Tongue (tissue), 1 donor: ENCODE measurements at regions not wholly inside any gene's neighbourhood (a gene's known extent, or its start where the extent isn't known, plus 50 kb on each side); places are given as distances from the start of the nearest gene placed in this dataset.
A peak's percentile ranks its signal among the peaks of the same experiment; 100 is the strongest.

Experiments
- DNase-seq: peaks from one replicate; pipeline ENCODE4 v3.0.0-alpha.2; 2015

- DNase-seq = no peak
Observed at GRCh38 chr1:208851366-208851765, 607.2 kb upstream of the PLXNA2 start.

- no peak for DNase-seq
Observed at GRCh38 chr1:208852911-208853310, 608.7 kb upstream of the PLXNA2 start.

DNA sequence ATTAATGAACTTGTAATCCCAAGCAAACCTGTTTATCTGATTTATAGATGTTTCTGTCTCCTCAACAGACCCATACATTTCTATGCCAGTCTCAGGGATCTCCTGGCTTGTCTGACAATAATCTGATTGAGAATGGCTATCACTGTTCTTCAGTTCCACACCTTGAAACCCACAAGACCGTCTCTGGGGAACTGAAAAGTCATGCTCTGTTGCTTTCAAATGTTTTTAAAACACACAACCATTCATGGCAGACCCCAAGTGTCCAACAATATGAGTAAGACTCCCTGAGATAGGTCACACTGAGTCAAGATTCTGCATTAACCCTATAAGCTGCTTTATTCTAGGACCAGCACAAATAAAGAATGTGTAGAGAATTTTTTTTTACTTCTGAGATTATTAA lies 611.2 kb upstream of the PLXNA2 start:
- no peak for DNase-seq

DNA sequence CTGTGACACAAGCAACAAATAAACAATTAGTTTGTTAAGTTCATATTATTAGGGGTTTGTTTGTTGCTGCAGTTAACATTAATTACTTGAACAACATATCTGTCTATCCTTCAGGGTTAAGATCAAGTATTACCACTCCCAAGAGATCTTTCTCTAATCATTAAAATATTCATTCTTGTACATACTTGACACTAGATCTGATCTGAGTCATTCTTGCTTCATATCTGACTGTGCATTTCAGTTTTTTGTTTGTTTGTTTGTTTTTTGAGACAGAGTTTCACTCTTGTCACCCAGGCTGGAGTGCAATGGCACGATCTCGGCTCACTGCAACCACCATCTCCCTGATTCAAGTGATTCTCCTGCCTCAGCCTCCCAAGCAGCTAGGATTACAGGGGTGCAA lies 613.3 kb upstream of the PLXNA2 start:
- DNase-seq = no peak

DNA sequence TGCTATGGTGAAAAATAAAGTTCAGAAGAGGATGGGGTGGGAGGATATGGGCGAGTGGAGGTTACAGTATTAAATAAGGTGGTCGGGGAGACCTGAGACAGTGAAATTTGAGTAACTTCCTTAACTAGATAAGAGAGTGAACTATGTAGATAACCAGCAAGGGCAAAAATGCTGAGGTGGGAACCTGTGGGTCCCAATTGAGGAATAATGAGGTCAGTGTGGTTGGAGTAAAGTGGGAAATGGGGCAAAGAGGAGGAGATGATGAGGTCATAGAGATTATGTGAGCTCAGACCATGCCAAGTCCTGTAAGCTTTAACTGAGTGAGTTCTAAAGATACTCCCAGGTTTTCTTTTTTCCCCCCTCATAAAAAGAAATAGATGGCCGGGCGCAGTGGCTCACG lies 614.6 kb upstream of the PLXNA2 start:
- DNase-seq = no peak

GRCh38 chr1:208864366-208864965 lies 620.3 kb upstream of the PLXNA2 start:
- DNase-seq = no peak

GRCh38 chr1:208866386-208866955 lies 622.3 kb upstream of the PLXNA2 start:
- peak; percentile 80 for DNase-seq

- DNase-seq = no peak
Observed at GRCh38 chr1:208868554-208868953, 624.4 kb upstream of the PLXNA2 start.

- no peak for DNase-seq
Observed at GRCh38 chr1:208874915-208875314, 630.7 kb upstream of the PLXNA2 start.

GRCh38 chr1:208879022-208879421 lies 634.8 kb upstream of the PLXNA2 start:
- DNase-seq = no peak

- DNase-seq = no peak
Observed at GRCh38 chr1:208880433-208881100, 636.4 kb upstream of the PLXNA2 start.

DNA sequence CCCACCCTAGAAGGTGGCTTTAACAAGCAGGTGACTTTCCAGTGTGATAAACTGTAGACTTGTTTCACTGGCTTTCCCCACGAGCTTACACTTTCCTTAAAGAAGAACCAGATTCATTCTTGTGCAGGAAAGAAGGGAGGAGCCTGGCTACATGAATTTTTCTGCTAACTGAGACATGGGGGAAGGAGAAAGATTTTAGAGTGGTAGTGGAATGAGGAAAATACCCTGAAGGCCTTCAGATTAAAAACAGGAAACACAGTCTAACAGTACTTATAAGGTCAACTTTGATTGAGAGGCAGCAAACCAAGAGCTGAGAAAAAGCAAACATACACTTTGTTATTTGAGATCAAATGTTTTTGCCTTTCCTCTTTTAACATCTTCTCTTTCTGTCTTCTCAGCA lies 640.9 kb upstream of the PLXNA2 start:
- no peak for DNase-seq

GRCh38 chr1:208885650-208886049 lies 641.5 kb upstream of the PLXNA2 start:
- no peak for DNase-seq

GRCh38 chr1:208888376-208888775 lies 644.2 kb upstream of the PLXNA2 start:
- no peak for DNase-seq

DNA sequence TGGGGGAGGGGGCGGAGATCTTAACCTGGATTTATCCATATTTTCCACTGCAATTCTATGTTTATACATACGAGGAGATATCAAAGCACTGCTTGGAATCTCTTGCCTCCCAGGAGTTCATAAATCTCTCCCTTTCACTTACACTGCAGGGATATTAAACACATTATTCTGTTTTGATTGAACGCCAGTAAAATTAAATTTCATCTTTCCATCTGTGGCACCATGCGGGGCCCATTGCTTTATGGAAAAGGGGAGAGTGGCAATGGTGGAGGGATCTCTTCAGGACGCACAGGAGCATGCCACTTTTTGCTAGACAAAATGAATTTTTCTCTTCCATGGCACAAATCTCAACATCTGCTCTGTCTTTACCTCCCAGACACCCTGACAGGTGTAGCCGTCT lies 648.0 kb upstream of the PLXNA2 start:
- no peak for DNase-seq

GRCh38 chr1:208893251-208893650 lies 649.1 kb upstream of the PLXNA2 start:
- no peak for DNase-seq

GRCh38 chr1:208895181-208895580 lies 651.0 kb upstream of the PLXNA2 start:
- DNase-seq = no peak

DNA sequence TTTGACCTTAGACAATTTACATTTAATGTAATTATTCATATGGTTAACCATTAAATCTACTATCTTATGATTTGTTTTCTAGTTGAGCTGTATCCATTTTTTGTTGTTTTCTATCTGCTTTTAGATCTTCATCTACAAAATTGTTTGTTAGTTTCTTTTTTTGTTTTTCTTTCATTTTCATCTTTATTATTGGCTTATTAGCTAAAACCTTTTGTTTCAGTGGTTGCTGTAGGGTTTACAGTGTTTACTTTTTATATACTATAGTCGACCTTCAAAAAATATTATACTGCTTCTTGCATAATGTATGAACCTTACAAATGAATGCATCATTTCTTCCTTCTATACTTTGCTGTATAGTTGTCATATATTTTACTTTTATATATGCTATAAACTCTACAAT lies 651.6 kb upstream of the PLXNA2 start:
- DNase-seq = no peak

GRCh38 chr1:208896768-208897167 lies 652.6 kb upstream of the PLXNA2 start:
- no peak for DNase-seq

DNA sequence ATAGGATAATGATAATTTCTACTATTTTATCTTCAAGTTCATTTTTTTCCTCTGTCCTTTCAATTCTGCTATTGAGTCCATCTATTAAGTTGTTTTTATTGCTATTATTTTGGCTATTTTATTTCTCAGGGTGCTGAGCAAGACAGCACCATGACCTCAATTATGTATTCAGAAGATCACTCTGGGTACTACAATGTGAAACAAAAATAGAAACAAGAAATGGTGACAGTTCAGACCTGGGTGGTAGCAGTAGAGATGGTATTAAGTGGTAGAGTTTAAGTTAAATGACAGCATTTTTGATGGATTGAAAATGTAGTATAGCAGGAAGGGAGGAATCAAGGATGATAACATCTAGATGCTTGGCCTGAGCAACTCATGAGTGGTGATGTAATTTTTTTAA lies 655.3 kb upstream of the PLXNA2 start:
- DNase-seq = no peak

DNA sequence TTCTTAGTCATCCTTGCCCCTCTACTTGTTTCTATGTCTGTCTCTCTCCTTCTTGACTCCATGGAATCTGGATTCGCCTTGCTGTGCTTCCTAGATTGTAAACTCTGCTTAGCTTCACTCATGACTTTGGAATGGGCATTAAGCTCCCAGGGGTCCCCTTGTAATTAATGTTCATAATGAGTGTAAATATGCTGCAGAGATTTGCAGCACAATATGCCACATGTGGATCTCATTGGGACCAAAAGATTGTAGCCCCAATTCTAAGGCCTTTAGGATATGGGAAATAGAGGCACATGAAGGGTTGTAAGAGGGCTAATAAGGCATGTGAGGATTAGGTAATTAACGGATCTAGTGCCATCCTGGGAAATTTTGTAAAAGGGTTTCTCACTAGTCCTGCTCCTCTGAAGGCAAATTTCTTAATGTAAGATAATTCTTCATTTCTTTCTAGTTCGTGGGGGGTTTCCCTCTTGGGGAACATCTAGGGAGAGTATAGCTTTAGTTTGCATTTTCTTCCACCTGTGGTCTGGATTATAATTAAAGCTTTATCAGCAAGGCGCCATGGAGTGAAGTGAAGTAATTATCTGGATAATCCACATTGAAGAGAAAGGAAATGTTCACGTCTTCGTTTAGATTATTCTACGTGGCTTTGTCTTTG lies 659.2 kb upstream of the PLXNA2 start:
- no peak for DNase-seq

DNA sequence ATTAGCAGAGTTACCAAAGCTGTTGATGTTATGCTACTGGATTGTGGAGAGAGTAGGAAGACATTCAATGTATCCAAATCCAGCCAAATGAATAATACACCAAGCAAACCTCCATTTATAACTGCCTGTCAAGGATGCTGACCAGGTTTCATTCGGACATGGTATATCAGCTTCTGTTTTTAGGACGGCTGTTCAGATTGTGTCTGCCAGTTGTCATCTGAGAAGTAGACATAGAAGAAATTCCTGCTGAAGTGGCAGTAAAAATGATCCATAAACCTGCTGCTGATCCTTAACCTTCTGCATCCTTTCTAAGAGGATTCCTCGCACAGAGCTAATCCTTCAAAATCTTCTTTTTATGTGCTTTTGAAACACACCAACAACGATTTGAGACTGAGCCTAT lies 663.6 kb upstream of the PLXNA2 start:
- DNase-seq = peak; percentile 32
